ENCODE measurements at regions not wholly inside any gene's neighbourhood (a gene's known extent, or its start where the extent isn't known, plus 50 kb on each side); places are given as distances from the start of the nearest gene placed in this dataset.

GRCh38 chr13:79749984-79750551, 269.1 kb downstream of the NDFIP2 start:
- in situ Hi-C loops (cut with HindIII; ENCODE audit: low sequenced_read_pairs) = no loop called here

GRCh38 chr13:79749566-79749965, 268.6 kb downstream of the NDFIP2 start:
- in situ Hi-C loops (cut with HindIII; ENCODE audit: low sequenced_read_pairs) = no loop called here

GRCh38 chr13:79745081-79745480, 264.1 kb downstream of the NDFIP2 start:
- in situ Hi-C loops (cut with HindIII; ENCODE audit: low sequenced_read_pairs) = no loop called here

- in situ Hi-C loops (cut with HindIII; ENCODE audit: low sequenced_read_pairs) = no loop called here
Observed at GRCh38 chr13:79742923-79743322, 262.0 kb downstream of the NDFIP2 start.

GRCh38 chr13:79740991-79741390, 260.0 kb downstream of the NDFIP2 start:
- in situ Hi-C loops (cut with HindIII; ENCODE audit: low sequenced_read_pairs) = no loop called here

GRCh38 chr13:79736356-79736755, 255.4 kb downstream of the NDFIP2 start:
- in situ Hi-C loops (cut with HindIII; ENCODE audit: low sequenced_read_pairs) = no loop called here

- in situ Hi-C loops (cut with HindIII; ENCODE audit: low sequenced_read_pairs) = no loop called here
Observed at GRCh38 chr13:79735228-79735627, 254.3 kb downstream of the NDFIP2 start.

GRCh38 chr13:79727086-79727485, 246.1 kb downstream of the NDFIP2 start:
- in situ Hi-C loops (cut with HindIII; ENCODE audit: low sequenced_read_pairs) = no loop called here

GRCh38 chr13:79725841-79726240, 244.9 kb downstream of the NDFIP2 start:
- in situ Hi-C loops (cut with HindIII; ENCODE audit: low sequenced_read_pairs) = no loop called here

GRCh38 chr13:79724348-79725103, 243.6 kb downstream of the NDFIP2 start:
- in situ Hi-C loops (cut with HindIII; ENCODE audit: low sequenced_read_pairs) = no loop called here

- in situ Hi-C loops (cut with HindIII; ENCODE audit: low sequenced_read_pairs) = no loop called here
Observed at GRCh38 chr13:79723519-79724024, 242.6 kb downstream of the NDFIP2 start.

GRCh38 chr13:79722885-79723445, 242.0 kb downstream of the NDFIP2 start:
- in situ Hi-C loops (cut with HindIII; ENCODE audit: low sequenced_read_pairs) = no loop called here

- in situ Hi-C loops (cut with HindIII; ENCODE audit: low sequenced_read_pairs) = no loop called here
Observed at GRCh38 chr13:79716191-79716590, 235.2 kb downstream of the NDFIP2 start.

- in situ Hi-C loops (cut with HindIII; ENCODE audit: low sequenced_read_pairs) = no loop called here
Observed at GRCh38 chr13:79711631-79712030, 230.7 kb downstream of the NDFIP2 start.

- in situ Hi-C loops (cut with HindIII; ENCODE audit: low sequenced_read_pairs) = no loop called here
Observed at GRCh38 chr13:79710376-79710775, 229.4 kb downstream of the NDFIP2 start.

GRCh38 chr13:79709471-79709870, 228.5 kb downstream of the NDFIP2 start:
- in situ Hi-C loops (cut with HindIII; ENCODE audit: low sequenced_read_pairs) = no loop called here

- in situ Hi-C loops (cut with HindIII; ENCODE audit: low sequenced_read_pairs) = no loop called here
Observed at GRCh38 chr13:79703772-79704171, 222.8 kb downstream of the NDFIP2 start.

- in situ Hi-C loops (cut with HindIII; ENCODE audit: low sequenced_read_pairs) = no loop called here
Observed at GRCh38 chr13:79695754-79696153, 214.8 kb downstream of the NDFIP2 start.

- in situ Hi-C loops (cut with HindIII; ENCODE audit: low sequenced_read_pairs) = no loop called here
Observed at GRCh38 chr13:79692846-79693245, 211.9 kb downstream of the NDFIP2 start.

- in situ Hi-C loops (cut with HindIII; ENCODE audit: low sequenced_read_pairs) = no loop called here
Observed at GRCh38 chr13:79691826-79692225, 210.9 kb downstream of the NDFIP2 start.

GRCh38 chr13:79688741-79689140, 207.8 kb downstream of the NDFIP2 start:
- in situ Hi-C loops (cut with HindIII; ENCODE audit: low sequenced_read_pairs) = no loop called here

GRCh38 chr13:79686441-79686840, 205.5 kb downstream of the NDFIP2 start:
- in situ Hi-C loops (cut with HindIII; ENCODE audit: low sequenced_read_pairs) = no loop called here
